ENCODE measurements at regions not wholly inside any gene's neighbourhood (a gene's known extent, or its start where the extent isn't known, plus 50 kb on each side); places are given as distances from the start of the nearest gene placed in this dataset.

DNA sequence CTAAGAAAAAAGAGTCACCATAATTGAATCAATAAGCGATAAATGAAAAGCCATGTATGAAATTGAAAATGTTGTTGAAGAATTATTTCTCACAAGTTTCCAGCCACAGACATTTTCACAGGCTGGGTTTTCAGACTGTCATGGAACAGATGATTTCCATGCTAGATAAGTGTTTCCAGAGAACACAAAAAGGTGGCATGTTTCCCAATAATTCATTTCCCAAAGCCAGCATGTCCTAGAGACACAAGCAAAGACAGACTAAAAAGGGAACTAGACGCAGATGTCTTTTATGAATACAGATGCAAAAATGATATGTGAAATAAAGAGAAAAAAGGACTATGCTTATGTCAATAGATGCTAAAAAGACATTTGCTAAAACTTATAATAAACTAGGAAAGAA, 255.1 kb downstream of the EIPR1 start:
- TF ChIP-seq, protein P1, sequence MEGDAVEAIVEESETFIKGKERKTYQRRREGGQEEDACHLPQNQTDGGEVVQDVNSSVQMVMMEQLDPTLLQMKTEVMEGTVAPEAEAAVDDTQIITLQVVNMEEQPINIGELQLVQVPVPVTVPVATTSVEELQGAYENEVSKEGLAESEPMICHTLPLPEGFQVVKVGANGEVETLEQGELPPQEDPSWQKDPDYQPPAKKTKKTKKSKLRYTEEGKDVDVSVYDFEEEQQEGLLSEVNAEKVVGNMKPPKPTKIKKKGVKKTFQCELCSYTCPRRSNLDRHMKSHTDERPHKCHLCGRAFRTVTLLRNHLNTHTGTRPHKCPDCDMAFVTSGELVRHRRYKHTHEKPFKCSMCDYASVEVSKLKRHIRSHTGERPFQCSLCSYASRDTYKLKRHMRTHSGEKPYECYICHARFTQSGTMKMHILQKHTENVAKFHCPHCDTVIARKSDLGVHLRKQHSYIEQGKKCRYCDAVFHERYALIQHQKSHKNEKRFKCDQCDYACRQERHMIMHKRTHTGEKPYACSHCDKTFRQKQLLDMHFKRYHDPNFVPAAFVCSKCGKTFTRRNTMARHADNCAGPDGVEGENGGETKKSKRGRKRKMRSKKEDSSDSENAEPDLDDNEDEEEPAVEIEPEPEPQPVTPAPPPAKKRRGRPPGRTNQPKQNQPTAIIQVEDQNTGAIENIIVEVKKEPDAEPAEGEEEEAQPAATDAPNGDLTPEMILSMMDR (IDR thresholded peaks at IDR 0.05 in 4 of 5, conservative IDR thresholded peaks at IDR 0.05 in 1 of 5), result no peak
- TF ChIP-seq POLR2A (IDR thresholded peaks at IDR 0.05), result no peak

All from gastrocnemius medialis (tissue), 4 donors.